NCI-H2227 (cell line): ENCODE measurements at regions not wholly inside any gene's neighbourhood (a gene's known extent, or its start where the extent isn't known, plus 50 kb on each side); places are given as distances from the start of the nearest gene placed in this dataset.
"Not testable (repeated sequence)": the region's sequence is repeated elsewhere in the genome, so short reads cannot be mapped to it uniquely, and the experiment has no call there.

ENCODE experiments used
- DNase-seq: peaks from one replicate; lab custom pipeline; 2025; ENCODE audit not compliant: unreplicated experiment; lab: John Stamatoyannopoulos, UW

GRCh38 chr17:45585794-45586650 is 95.5 kb upstream of the PLEKHM1 start:
- not testable (repeated sequence) for DNase-seq

DNA sequence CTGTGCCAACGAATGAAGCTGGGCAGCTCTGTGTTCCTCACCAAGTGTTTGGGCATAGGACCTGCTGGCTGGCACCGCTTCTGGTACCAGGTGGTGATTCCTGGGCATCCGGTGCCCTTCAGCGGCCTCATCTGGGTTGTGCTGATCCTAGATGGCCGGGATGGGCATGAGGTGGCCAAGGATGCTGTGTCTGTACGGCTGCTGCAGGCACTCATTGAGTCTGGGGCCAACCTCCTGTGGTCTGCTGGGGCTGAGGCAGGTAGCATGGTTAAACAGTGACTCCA is 96.1 kb upstream of the PLEKHM1 start:
- not testable (repeated sequence) for DNase-seq

- not testable (repeated sequence) for DNase-seq
Measured at GRCh38 chr17:45592433-45592923, 102.0 kb upstream of the PLEKHM1 start.

- DNase-seq, result not testable (repeated sequence)
Measured at GRCh38 chr17:45596347-45596746, 105.8 kb upstream of the PLEKHM1 start.

GRCh38 chr17:45600052-45601012 is 109.8 kb upstream of the PLEKHM1 start:
- not testable (repeated sequence) for DNase-seq

- not testable (repeated sequence) for DNase-seq
Measured at GRCh38 chr17:45601013-45601412, 110.5 kb upstream of the PLEKHM1 start.

- DNase-seq, result not testable (repeated sequence)
Measured at GRCh38 chr17:45601605-45602539, 111.4 kb upstream of the PLEKHM1 start.

- not testable (repeated sequence) for DNase-seq
Measured at GRCh38 chr17:45605751-45606150, 115.2 kb upstream of the PLEKHM1 start.

- DNase-seq, result not testable (repeated sequence)
Measured at GRCh38 chr17:45619984-45620405, 129.5 kb upstream of the PLEKHM1 start.

DNA sequence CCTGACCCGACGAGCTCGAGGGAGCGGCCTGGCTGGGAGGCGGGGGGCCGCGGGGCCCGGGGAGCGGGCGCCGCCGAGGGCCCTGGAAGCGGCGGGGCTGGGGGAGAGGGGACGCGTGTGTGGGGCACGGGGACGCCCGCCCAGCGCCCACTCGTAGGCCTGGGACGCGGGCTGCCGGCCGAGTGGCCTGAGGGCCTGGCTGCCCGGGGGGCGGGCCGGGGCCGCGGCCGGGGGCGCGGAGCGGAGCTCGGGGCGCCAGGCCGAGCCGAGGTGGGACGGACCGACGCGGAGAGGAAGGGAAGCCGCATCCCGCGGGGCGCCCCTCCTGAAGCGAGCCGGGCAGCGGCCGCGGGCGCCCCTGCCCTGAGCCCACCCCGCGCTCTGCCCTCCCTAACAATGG is 129.9 kb upstream of the PLEKHM1 start:
- not testable (repeated sequence) for DNase-seq

- not testable (repeated sequence) for DNase-seq
Measured at GRCh38 chr17:45621087-45621486, 130.6 kb upstream of the PLEKHM1 start.

DNA sequence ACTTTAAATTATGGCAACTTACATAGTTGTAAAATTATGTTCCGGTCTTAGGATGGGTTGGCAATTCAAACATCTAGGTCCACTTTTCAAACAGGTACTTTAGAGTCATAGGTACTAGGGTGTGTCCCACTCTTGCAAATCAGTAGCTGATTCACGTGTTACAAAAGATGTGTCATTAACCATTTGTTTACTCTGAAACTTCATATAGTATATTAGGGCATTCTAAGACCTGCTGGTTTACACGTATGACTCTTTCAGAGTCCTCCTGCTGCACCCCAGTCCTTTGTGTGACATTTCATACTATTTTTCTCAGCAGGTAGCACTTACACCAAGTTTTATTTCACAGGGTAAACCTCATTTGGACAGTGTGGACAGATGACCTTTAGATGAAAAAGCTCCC is 131.8 kb upstream of the PLEKHM1 start:
- not testable (repeated sequence) for DNase-seq

- no peak for DNase-seq
Measured at GRCh38 chr17:45628019-45628418, 137.5 kb upstream of the PLEKHM1 start.

- no peak for DNase-seq
Measured at GRCh38 chr17:45631941-45632340, 141.4 kb upstream of the PLEKHM1 start.

DNA sequence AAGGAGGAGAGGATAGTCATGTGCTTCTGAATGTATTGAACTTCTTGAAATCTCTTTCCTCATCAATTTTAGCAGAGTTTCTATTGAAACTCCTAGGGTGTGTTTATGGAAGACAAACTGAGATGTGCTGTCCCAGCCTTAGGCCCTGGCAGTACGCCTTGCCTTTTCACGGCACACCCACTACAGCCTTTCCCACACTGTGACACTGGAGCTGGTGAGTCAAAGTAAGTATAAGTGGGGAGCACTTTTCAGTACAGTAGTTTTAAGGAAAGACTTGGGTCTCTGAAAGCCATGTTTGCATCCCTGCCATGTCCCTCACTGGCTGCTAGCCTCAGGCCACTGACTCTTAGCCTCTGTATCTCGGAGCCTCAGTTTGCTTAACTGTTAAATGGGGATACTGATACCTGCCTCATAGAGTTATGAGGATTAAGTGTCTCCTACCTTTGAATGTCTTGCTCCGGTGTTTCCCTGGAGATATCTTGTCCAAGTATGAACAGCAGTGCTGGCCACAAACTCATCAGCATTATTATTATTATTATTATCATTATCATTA is 144.7 kb upstream of the CRHR1 start:
- no peak for DNase-seq

- DNase-seq, result no peak
Measured at GRCh38 chr17:45640141-45640850, 143.8 kb upstream of the CRHR1 start.

DNA sequence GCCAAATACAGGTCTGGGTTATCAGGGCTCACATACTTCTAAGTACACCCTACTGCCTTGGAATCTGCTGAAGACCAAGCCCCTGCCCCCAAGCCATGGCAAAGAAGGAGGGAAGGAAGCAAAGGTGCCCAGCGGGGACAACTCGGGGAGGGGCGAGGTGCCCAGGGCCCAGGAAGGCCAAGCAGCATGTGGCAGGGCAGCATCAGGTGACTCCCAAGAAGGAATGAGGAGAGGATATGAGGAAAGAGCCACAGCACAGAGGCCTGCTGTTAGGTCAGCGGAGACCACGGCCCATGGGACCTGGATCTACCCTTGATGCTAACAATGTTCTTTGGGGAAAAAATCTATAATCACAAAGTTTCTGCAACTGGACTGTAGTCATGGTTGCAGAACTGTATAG is 142.6 kb upstream of the CRHR1 start:
- DNase-seq, result no peak

DNA sequence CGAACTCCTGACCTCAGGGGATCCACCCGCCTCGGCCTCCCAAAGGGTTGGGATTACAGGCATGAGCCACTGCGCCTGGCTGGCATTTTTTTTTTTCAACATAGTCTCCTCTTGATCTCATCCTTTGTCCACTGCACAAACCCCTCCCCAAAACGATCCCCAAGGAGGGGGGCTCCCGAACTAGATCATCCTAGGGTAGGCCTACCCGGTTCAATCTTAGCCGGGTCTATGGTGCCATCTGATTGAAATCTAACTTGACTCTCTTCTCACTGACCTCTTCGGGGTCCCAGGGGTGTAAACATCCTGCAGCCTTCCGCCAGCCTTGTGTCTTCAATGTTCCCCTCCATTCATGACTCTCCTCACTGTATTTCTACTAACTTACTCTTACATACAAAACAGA is 140.5 kb upstream of the CRHR1 start:
- no peak for DNase-seq

- DNase-seq, result not testable (repeated sequence)
Measured at GRCh38 chr17:45644637-45645036, 139.5 kb upstream of the CRHR1 start.

DNA sequence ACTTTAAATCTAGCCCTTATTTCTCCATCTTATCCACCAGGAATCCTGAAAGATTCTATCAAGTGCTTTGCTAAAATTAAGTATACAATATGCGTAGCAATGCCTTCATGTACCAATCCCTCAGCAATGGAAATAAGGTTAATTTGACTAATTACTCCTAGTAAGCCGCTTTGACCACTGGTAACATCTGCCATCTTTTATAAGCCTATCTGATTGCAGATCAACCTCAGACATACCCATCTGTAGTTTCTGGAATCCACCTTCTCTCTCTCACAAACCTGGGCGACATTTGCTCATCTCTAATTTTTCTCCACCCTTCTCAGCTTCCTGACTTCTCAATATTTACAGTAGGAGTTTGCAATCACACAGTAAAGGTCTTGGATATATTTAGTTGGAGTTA is 138.8 kb upstream of the CRHR1 start:
- no peak for DNase-seq
